MCF 10A (cell line): ENCODE measurements at regions not wholly inside any gene's neighbourhood (a gene's known extent, or its start where the extent isn't known, plus 50 kb on each side); places are given as distances from the start of the nearest gene placed in this dataset.
"Not testable (repeated sequence)": the region's sequence is repeated elsewhere in the genome, so short reads cannot be mapped to it uniquely, and the experiment has no call there.

Source experiments
- BruUV-seq: library from RNA; stranded (reverse); fragments of 400-500 nt; replicated peaks from 2 replicates; lab custom pipeline; 2021; lab: Mats Ljungman, UMichigan
- CTCF ChIA-PET: fragments of 300-600 bp; sonication (Branson Sonifier 250); formaldehyde crosslinking; extraction: SDS; loops from one replicate; lab custom pipeline; 2021; ENCODE audit warnings: antibody characterized with exemption, inconsistent platforms; lab: Yijun Ruan, JAX
- POLR2A ChIA-PET: fragments of 300-600, 350-650 bp; sonication (Branson Sonifier 250); formaldehyde crosslinking; extraction: SDS; loops from one replicate; lab custom pipeline; 2020; ENCODE audit warnings: antibody characterized with exemption, inconsistent platforms; lab: Yijun Ruan, JAX
- DNase-seq: peaks from one replicate; pipeline ENCODE4 v3.0.0-alpha.2; 2018; ENCODE audit not compliant: unreplicated experiment
- H3K27ac Mint-ChIP-seq: one replicate; pipeline ENCODE4 v1.8.0; 2022; ENCODE audit warnings: mild to moderate bottlenecking, low read depth, mixed read lengths; ENCODE audit not compliant: unreplicated experiment
- H3K27me3 Mint-ChIP-seq: one replicate; pipeline ENCODE4 v1.8.0; 2022; ENCODE audit warnings: mixed read lengths; ENCODE audit not compliant: insufficient read depth, unreplicated experiment
- H3K36me3 Mint-ChIP-seq: one replicate; pipeline ENCODE4 v1.8.0; 2022; ENCODE audit warnings: mild to moderate bottlenecking, moderate library complexity, mixed read lengths; ENCODE audit not compliant: insufficient read depth, unreplicated experiment
- H3K4me1 Mint-ChIP-seq: one replicate; pipeline ENCODE4 v1.8.0; 2022; ENCODE audit warnings: mixed read lengths; ENCODE audit not compliant: insufficient read depth, unreplicated experiment
- H3K4me3 Mint-ChIP-seq: one replicate; pipeline ENCODE4 v1.8.0; 2022; ENCODE audit warnings: mild to moderate bottlenecking, moderate library complexity, mixed read lengths; ENCODE audit not compliant: unreplicated experiment
- H3K9me3 Mint-ChIP-seq: one replicate; pipeline ENCODE4 v1.8.0; 2022; ENCODE audit warnings: mixed read lengths; ENCODE audit not compliant: unreplicated experiment
- intact Hi-C: fragments of 100-400 bp; cut with micrococcal nuclease; formaldehyde crosslinking; loops from 2 replicates; pipeline ENCODE4 v1.14.1; 2022
- TF ChIP-seq, protein P1 (sequence below): fragments of 200-600 bp; IDR thresholded peaks from one replicate; pipeline ENCODE4 v1.8.0; 2022; ENCODE audit warnings: antibody characterized with exemption, mild to moderate bottlenecking; ENCODE audit not compliant: unreplicated experiment

DNA sequence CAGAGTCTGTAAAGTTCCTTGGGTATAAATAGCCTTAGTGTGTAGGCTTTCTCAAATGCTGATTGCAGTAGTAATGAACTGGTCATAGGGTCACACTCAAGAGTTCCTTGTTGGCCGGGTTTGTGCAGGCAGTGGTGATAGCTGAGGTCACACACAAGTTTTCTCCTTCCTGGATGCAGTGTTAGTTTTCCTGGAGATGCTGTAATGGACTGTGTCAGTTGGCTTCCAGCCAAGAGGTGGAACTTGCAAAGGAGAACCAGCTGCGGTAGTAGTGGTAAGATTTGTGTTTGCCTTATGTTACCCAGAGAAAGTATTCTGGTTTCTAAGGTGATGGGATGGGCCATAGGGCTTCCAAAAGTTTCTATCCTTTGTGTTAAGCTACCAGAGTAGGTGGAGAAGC, 409.8 kb upstream of the FRG1 start:
- intact Hi-C loops = no loop called here
- Mint-ChIP-seq H3K36me3 (peaks cover 7% of the 10 kb centered on the region), H3K4me3 (no peak overlapping the region), H3K27me3 (no peaks in the 10 kb centered on the region), H3K27ac (no peak overlapping the region), H3K9me3 (peaks cover 20% of the 10 kb centered on the region), H3K4me1 (no peaks in the 10 kb centered on the region)
- TF ChIP-seq, protein P1, sequence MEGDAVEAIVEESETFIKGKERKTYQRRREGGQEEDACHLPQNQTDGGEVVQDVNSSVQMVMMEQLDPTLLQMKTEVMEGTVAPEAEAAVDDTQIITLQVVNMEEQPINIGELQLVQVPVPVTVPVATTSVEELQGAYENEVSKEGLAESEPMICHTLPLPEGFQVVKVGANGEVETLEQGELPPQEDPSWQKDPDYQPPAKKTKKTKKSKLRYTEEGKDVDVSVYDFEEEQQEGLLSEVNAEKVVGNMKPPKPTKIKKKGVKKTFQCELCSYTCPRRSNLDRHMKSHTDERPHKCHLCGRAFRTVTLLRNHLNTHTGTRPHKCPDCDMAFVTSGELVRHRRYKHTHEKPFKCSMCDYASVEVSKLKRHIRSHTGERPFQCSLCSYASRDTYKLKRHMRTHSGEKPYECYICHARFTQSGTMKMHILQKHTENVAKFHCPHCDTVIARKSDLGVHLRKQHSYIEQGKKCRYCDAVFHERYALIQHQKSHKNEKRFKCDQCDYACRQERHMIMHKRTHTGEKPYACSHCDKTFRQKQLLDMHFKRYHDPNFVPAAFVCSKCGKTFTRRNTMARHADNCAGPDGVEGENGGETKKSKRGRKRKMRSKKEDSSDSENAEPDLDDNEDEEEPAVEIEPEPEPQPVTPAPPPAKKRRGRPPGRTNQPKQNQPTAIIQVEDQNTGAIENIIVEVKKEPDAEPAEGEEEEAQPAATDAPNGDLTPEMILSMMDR = no peak
- BruUV-seq = no TSS peak
- DNase-seq = no peak
- CTCF ChIA-PET = no interaction called here
- POLR2A ChIA-PET = no interaction called here

DNA sequence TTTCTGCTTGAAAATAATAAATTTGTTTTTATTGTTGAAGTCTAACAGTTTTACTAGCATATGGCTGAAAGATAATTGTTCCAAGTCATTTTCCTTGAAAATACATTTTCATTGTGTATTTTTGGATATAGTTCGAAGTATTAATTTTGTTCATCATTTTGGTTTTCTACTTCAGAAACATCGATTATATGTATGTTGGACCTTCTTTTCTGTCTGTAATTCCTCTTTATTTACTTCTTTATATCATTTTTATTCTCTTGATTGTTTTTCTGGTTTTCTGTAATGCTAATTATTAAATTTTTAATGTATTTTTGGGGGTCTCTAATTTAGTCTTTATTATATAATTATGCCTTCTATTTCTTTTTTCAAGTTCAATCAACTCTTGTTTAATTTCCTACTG, 407.1 kb upstream of the FRG1 start:
- Mint-ChIP-seq H3K27ac (no peak overlapping the region), H3K36me3 (peaks cover 7% of the 10 kb centered on the region), H3K4me3 (no peak overlapping the region), H3K9me3 (peaks cover 13% of the 10 kb centered on the region), H3K27me3 (no peaks in the 10 kb centered on the region), H3K4me1 (no peaks in the 10 kb centered on the region)
- CTCF ChIA-PET = no interaction called here
- POLR2A ChIA-PET = no interaction called here
- DNase-seq = no peak
- intact Hi-C loops = no loop called here
- BruUV-seq = no TSS peak
- TF ChIP-seq, protein P1 = no peak

DNA sequence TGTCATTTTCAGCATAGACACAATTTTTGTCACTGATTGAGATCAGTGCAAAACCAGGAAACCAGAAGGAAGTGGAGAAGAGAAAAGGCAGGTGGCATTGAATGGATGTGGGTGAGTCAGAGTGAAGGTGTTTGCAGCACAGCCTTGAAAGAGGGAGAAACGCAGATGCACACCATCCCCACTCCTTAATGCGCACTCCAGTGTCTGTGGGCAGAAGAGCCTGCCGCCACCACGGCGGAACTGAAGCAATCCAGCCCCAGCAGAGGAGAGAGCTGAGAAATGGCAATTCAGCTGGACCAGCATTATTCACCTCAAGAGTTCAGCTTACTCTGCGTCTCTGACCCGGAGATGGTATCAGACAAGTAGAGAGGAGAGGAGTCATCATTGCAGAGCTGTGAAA, 393.1 kb upstream of the FRG1 start:
- intact Hi-C loops = no loop called here
- ChIA-PET CTCF (no interaction called here), POLR2A (no interaction called here)
- H3K27ac Mint-ChIP-seq = no peak overlapping the region
- no peaks in the 10 kb centered on the region for H3K27me3 Mint-ChIP-seq
- no peak for DNase-seq
- H3K4me3 Mint-ChIP-seq = no peak overlapping the region
- TF ChIP-seq, protein P1 = no peak
- H3K36me3 Mint-ChIP-seq = no peaks in the 10 kb centered on the region
- no TSS peak for BruUV-seq
- no peaks in the 10 kb centered on the region for H3K9me3 Mint-ChIP-seq
- no peaks in the 10 kb centered on the region for H3K4me1 Mint-ChIP-seq

DNA sequence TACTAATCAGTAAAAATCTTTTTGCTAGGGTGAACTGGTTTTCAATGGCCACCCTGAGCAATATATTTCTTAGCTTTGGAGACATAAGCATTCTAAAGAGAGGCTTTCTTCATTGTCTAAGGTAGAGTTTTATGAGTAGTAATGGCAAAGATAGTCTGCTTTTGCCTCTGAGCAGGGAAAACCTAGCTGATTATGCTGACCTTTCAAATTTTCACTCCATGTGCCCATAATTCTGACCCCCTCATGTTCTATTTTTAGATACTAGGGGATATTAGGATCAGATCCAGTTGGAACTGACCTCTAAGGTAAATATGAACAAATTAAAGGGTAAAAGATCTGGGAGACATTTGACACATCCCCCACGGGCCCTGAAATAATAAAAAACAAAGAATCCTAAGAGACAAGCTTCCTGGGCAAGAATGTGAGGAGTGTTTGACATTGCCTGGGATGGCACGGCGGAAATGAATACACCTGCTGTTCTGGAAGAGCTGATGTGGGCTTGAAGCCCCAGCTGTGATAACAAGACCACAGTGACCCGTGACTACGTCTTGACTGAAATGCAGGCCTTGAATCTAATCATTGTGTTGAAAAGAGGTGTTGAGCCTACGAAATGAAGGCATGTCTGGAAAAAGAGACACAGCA, 392.1 kb upstream of the FRG1 start:
- TF ChIP-seq, protein P1 = no peak
- Mint-ChIP-seq H3K4me3 (no peak overlapping the region), H3K36me3 (no peaks in the 10 kb centered on the region), H3K9me3 (no peaks in the 10 kb centered on the region), H3K4me1 (no peaks in the 10 kb centered on the region), H3K27me3 (no peaks in the 10 kb centered on the region), H3K27ac (no peak overlapping the region)
- BruUV-seq = no TSS peak
- intact Hi-C loops = no loop called here
- POLR2A ChIA-PET = no interaction called here
- CTCF ChIA-PET = interaction anchor here (0.6 kb wide), 1 partner anchor 284 kb away, joined by 3 read pairs; no protein-coding TSS in a partner anchor
- DNase-seq = no peak

DNA sequence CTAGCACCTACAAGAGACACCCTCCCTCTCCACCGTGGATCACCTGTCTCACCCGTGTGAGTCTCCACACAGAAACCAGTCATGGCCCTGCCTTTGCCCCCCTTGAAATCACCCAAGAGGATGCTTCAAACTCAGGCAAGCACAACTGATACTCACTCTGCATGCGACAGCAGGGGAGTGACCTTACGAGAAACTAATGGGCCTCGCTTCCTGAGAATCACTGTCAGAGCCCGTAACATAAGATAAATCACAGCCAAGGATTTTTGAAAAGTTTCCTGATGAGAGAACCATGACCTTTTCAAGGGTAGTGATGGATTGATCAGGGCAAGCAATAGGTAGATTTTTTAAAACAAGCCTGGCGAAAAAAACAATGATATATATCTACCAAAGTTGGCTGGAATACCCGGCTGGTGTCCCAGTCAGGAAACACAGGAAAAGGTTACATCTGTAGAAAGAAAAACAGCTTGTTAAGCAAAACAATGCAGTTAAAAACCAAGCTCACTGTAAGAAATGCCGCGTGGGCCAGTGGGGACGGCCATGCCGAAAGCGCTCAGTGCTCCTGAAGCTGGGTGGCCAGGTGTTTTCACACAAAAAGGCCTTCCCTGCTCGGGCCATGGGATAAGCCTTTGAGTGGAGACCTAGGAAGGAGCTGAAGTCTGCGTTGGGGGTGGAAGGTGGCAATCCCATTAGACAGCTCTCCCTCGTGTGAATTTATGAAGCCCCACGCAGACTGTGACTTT, 388.6 kb upstream of the FRG1 start:
- BruUV-seq, POLR2A ChIA-PET, CTCF ChIA-PET, H3K27me3 Mint-ChIP-seq, H3K4me3 Mint-ChIP-seq, H3K36me3 Mint-ChIP-seq, DNase-seq, H3K4me1 Mint-ChIP-seq, H3K27ac Mint-ChIP-seq, intact Hi-C loops, H3K9me3 Mint-ChIP-seq: not testable (repeated sequence)

DNA sequence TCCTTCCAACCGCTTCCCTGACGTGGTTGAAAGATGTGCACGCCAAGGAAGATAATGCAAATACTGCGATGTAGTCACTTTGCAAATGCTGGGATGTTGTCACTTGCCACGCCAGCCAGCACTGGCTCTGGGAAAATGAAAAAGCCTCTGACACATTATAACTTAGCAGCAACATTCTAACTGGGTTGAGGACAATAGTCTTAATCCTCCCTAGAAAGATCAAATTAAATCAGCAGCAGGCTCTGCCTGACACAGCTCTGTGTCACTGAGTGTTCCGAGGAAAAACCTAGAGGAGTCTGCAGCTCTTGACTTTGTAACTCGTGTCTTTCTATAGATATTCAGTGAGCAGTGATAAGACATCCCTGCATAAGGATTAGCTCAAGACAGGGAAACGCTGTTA, 380.1 kb upstream of the FRG1 start:
- H3K4me3 Mint-ChIP-seq, H3K27ac Mint-ChIP-seq, BruUV-seq, CTCF ChIA-PET, H3K36me3 Mint-ChIP-seq, DNase-seq, H3K27me3 Mint-ChIP-seq, POLR2A ChIA-PET, H3K9me3 Mint-ChIP-seq, intact Hi-C loops, H3K4me1 Mint-ChIP-seq: not testable (repeated sequence)
